ENCODE measurements at regions not wholly inside any gene's neighbourhood (a gene's known extent, or its start where the extent isn't known, plus 50 kb on each side); places are given as distances from the start of the nearest gene placed in this dataset.

GRCh38 chr3:194987571-194988494, 283.1 kb downstream of the XXYLT1 start:
- no peak for DNase-seq (ENCODE audit: low spot score)
- no peak for TF ChIP-seq CTCF (IDR thresholded peaks at IDR 0.05; ENCODE audit: extremely low read depth, missing control alignments)

- TF ChIP-seq CTCF (IDR thresholded peaks at IDR 0.05; ENCODE audit: extremely low read depth, missing control alignments), result no peak
- no peak for DNase-seq (ENCODE audit: low spot score)
These were observed 282.3 kb downstream of the XXYLT1 start for GRCh38 chr3:194988495-194989165.

- TF ChIP-seq CTCF (IDR thresholded peaks at IDR 0.05; ENCODE audit: extremely low read depth, missing control alignments), result no peak
- DNase-seq (ENCODE audit: low spot score), result no peak
These were observed 281.7 kb downstream of the XXYLT1 start for GRCh38 chr3:194989241-194989640.

- no peak for DNase-seq (ENCODE audit: low spot score)
- TF ChIP-seq CTCF (IDR thresholded peaks at IDR 0.05; ENCODE audit: extremely low read depth, missing control alignments), result no peak
These were observed 280.3 kb downstream of the XXYLT1 start for GRCh38 chr3:194990454-194991337.

GRCh38 chr3:194991338-194991654, 279.7 kb downstream of the XXYLT1 start:
- DNase-seq (ENCODE audit: low spot score), result no peak

GRCh38 chr3:194993896-194994295, 277.1 kb downstream of the XXYLT1 start:
- DNase-seq (ENCODE audit: low spot score), result no peak
- TF ChIP-seq CTCF (IDR thresholded peaks at IDR 0.05; ENCODE audit: extremely low read depth, missing control alignments), result no peak

More at GRCh38 chr3:194991338-194991654, 279.7 kb downstream of the XXYLT1 start:
- no peak for TF ChIP-seq CTCF (IDR thresholded peaks at IDR 0.05; ENCODE audit: extremely low read depth, missing control alignments)

All from GM20000 (cell line).